HEK293 (cell line): ENCODE measurements at regions not wholly inside any gene's neighbourhood (a gene's known extent, or its start where the extent isn't known, plus 50 kb on each side); places are given as distances from the start of the nearest gene placed in this dataset.

Experiments
- CTCF ChIA-PET: fragments of 350-600 bp; formaldehyde crosslinking; extraction: SDS; loops from one replicate; lab custom pipeline; 2021; ENCODE audit warnings: antibody characterized with exemption; lab: Yijun Ruan, JAX
- POLR2A ChIA-PET: fragments of 300-600 bp; formaldehyde crosslinking; extraction: SDS; loops from one replicate; lab custom pipeline; 2020; ENCODE audit warnings: antibody characterized with exemption, inconsistent platforms; lab: Yijun Ruan, JAX
- H3K27ac ChIP-seq: fragments of 200-500 bp; sonication (Bioruptor generic); 2 replicates; pipeline ENCODE4 v1.5.1; 2014; ENCODE audit warnings: low read depth, low read length, control low read depth, inconsistent platforms; ENCODE audit errors: extremely low read depth
- H3K36me3 ChIP-seq, 2 experiments: fragments of 200-500 bp in 1 of 2; sonication (Bioruptor generic) in 1 of 2; 1 replicate in 1 of 2; 2 replicates in 1 of 2; pipeline ENCODE4 v1.5.1; 2014 to 2017; ENCODE audit warnings: inconsistent platforms in 2 of 2, low read length in 2 of 2; ENCODE audit not compliant: control insufficient read depth in 2 of 2, insufficient read depth in 1 of 2
- H3K4me1 ChIP-seq: fragments of 200-500 bp; sonication (Bioruptor generic); 2 replicates; pipeline ENCODE4 v1.5.1; 2014; ENCODE audit warnings: mild to moderate bottlenecking, low read length, inconsistent platforms; ENCODE audit not compliant: control insufficient read depth, insufficient read depth
- H3K4me3 ChIP-seq: 2 replicates; pipeline ENCODE4 v1.5.1; 2011; ENCODE audit warnings: low read depth, mild to moderate bottlenecking, control low read depth, low read length, moderate library complexity
- H3K9me3 ChIP-seq: fragments of 200-500 bp; sonication (Bioruptor generic); 2 replicates; pipeline ENCODE4 v1.5.1; 2014; ENCODE audit warnings: low read depth, low read length, inconsistent platforms; ENCODE audit not compliant: control insufficient read depth, insufficient read depth
- HOXD13 ChIP-seq: sonication (generic); formaldehyde crosslinking; IDR thresholded peaks from 2 replicates; pipeline ENCODE4 v1.8.0; 2022; ENCODE audit warnings: missing genetic modification reagents, borderline replicate concordance
- SCRT1 ChIP-seq: fragments of 450-650 bp; formaldehyde crosslinking; IDR thresholded peaks from 2 replicates; pipeline ENCODE4 v1.5.1; 2016; ENCODE audit warnings: missing biosample characterization, missing genetic modification characterization, borderline replicate concordance
- TRIM28 ChIP-seq: IDR thresholded peaks from 2 replicates; pipeline ENCODE4 v1.6.1; 2011; ENCODE audit warnings: low read length, control low read depth, borderline replicate concordance
- TSHZ1 ChIP-seq: fragments of 450-650 bp; formaldehyde crosslinking; IDR thresholded peaks from 2 replicates; pipeline ENCODE4 v1.5.1; 2016; ENCODE audit warnings: missing biosample characterization, missing genetic modification characterization, borderline replicate concordance
- ZBTB11 ChIP-seq: fragments of 450-650 bp; formaldehyde crosslinking; conservative IDR thresholded peaks from 2 replicates; pipeline ENCODE4 v1.5.1; 2016; ENCODE audit warnings: low read depth, missing biosample characterization, missing genetic modification characterization
- ZBTB21 ChIP-seq: fragments of 450-650 bp; formaldehyde crosslinking; IDR thresholded peaks from 2 replicates; pipeline ENCODE4 v1.5.1; 2017; ENCODE audit warnings: missing biosample characterization, missing genetic modification characterization
- ZBTB48 ChIP-seq: fragments of 450-650 bp; formaldehyde crosslinking; IDR thresholded peaks from 2 replicates; pipeline ENCODE4 v1.5.1; 2016; ENCODE audit warnings: missing biosample characterization, missing genetic modification characterization
- ZBTB8A ChIP-seq: fragments of 450-650 bp; formaldehyde crosslinking; IDR thresholded peaks from 2 replicates; pipeline ENCODE4 v1.5.1; 2016; ENCODE audit warnings: missing biosample characterization, missing genetic modification characterization
- ZNF10 ChIP-seq: fragments of 450-650 bp; formaldehyde crosslinking; IDR thresholded peaks from 2 replicates; pipeline ENCODE4 v1.5.1; 2017; ENCODE audit warnings: missing biosample characterization, missing genetic modification characterization
- ZNF169 ChIP-seq: fragments of 450-650 bp; formaldehyde crosslinking; IDR thresholded peaks from 2 replicates; pipeline ENCODE4 v1.5.1; 2016; ENCODE audit warnings: missing biosample characterization, missing genetic modification characterization
- ZNF2 ChIP-seq: fragments of 450-650 bp; formaldehyde crosslinking; IDR thresholded peaks from 2 replicates; pipeline ENCODE4 v1.5.1; 2016; ENCODE audit warnings: missing biosample characterization, missing genetic modification characterization
- ZNF292 ChIP-seq: fragments of 450-650 bp; formaldehyde crosslinking; IDR thresholded peaks from 2 replicates; pipeline ENCODE4 v1.5.1; 2016; ENCODE audit warnings: low read depth, missing biosample characterization, missing genetic modification characterization, borderline replicate concordance
- ZNF354C ChIP-seq: fragments of 450-650 bp; formaldehyde crosslinking; IDR thresholded peaks from 2 replicates; pipeline ENCODE4 v1.5.1; 2016; ENCODE audit warnings: missing biosample characterization, missing genetic modification characterization, low read depth, borderline replicate concordance
- ZNF473 ChIP-seq: fragments of 450-650 bp; formaldehyde crosslinking; IDR thresholded peaks from 2 replicates; pipeline ENCODE4 v1.5.1; 2017; ENCODE audit warnings: missing biosample characterization, missing genetic modification characterization
- ZNF514 ChIP-seq: fragments of 450-650 bp; formaldehyde crosslinking; IDR thresholded peaks from 2 replicates; pipeline ENCODE4 v1.5.1; 2016; ENCODE audit warnings: missing biosample characterization, missing genetic modification characterization
- ZNF580 ChIP-seq: fragments of 450-650 bp; formaldehyde crosslinking; IDR thresholded peaks from 2 replicates; pipeline ENCODE4 v1.5.1; 2016; ENCODE audit warnings: missing biosample characterization, missing genetic modification characterization
- ZNF596 ChIP-seq: fragments of 450-650 bp; IDR thresholded peaks from 2 replicates; pipeline ENCODE4 v1.5.0; 2018; ENCODE audit warnings: missing biosample characterization, mild to moderate bottlenecking, missing genetic modification characterization, moderate library complexity

GRCh38 chr14:87864356-87865270 lies 128.4 kb downstream of the GALC start (continued):
- TF ChIP-seq ZNF169 (tag by site-specific recombination) (no peak), TRIM28 (no peak), ZNF580 (tag by site-specific recombination) (no peak), ZNF354C (tag by site-specific recombination) (no peak), TSHZ1 (no peak), ZBTB11 (tag by site-specific recombination) (no peak), ZBTB21 (no peak), SCRT1 (tag by site-specific recombination) (no peak), ZNF2 (tag by site-specific recombination) (no peak)
- TF ChIP-seq, all 188 proteins: peak for 0

- Histone ChIP-seq H3K4me1 (no peaks in the 10 kb centered on the region), H3K27ac (no peak overlapping the region), H3K9me3 (no peaks in the 10 kb centered on the region), H3K4me3 (no peak overlapping the region), H3K36me3 (no peaks in the 10 kb centered on the region)
- ChIA-PET POLR2A (no interaction called here), CTCF (interaction anchor here (0.7 kb wide), 1 partner anchor 328 kb away, joined by 3 read pairs; no protein-coding TSS in a partner anchor)
- TF ChIP-seq HOXD13 (CRISPR knock-in tag) (no peak), ZNF473 (no peak), ZNF596 (tag by site-specific recombination) (no peak), ZNF514 (tag by site-specific recombination) (no peak), ZNF292 (tag by site-specific recombination) (no peak), ZBTB8A (tag by site-specific recombination) (no peak), ZNF10 (tag by site-specific recombination) (no peak), ZBTB48 (tag by site-specific recombination) (no peak)
These were observed 129.9 kb downstream of the GALC start for GRCh38 chr14:87863047-87863446.
